ENCODE measurements at regions not wholly inside any gene's neighbourhood (a gene's known extent, or its start where the extent isn't known, plus 50 kb on each side); places are given as distances from the start of the nearest gene placed in this dataset.

DNA sequence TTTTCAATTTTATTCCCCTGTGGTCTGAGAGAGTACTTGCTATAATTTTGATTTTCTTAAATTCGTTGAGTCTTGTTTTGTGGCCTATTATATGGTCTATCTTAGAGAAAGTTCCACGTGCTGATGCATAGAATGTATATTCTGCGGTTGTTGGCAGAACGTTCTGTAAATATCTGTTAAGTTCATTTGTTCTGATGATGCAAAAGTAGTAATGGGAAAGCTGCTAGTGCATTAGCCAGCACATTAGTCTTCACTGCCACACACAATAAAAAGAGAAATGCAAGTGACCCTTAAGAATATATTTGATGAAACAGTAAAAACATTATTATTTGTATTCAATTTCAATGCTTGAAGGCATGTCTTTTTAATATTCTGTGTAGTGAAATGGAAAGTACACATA, 84.8 kb downstream of the GTPBP8 start:
- no peak for TF ChIP-seq RFX5 (IDR thresholded peaks at IDR 0.05; ENCODE audit: low read depth, low read length)
- TF ChIP-seq, protein P1, sequence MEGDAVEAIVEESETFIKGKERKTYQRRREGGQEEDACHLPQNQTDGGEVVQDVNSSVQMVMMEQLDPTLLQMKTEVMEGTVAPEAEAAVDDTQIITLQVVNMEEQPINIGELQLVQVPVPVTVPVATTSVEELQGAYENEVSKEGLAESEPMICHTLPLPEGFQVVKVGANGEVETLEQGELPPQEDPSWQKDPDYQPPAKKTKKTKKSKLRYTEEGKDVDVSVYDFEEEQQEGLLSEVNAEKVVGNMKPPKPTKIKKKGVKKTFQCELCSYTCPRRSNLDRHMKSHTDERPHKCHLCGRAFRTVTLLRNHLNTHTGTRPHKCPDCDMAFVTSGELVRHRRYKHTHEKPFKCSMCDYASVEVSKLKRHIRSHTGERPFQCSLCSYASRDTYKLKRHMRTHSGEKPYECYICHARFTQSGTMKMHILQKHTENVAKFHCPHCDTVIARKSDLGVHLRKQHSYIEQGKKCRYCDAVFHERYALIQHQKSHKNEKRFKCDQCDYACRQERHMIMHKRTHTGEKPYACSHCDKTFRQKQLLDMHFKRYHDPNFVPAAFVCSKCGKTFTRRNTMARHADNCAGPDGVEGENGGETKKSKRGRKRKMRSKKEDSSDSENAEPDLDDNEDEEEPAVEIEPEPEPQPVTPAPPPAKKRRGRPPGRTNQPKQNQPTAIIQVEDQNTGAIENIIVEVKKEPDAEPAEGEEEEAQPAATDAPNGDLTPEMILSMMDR (conservative IDR thresholded peaks at IDR 0.05; ENCODE audit: low read depth, low read length) = no peak
- TF ChIP-seq SMC3 (IDR thresholded peaks at IDR 0.05; ENCODE audit: low read depth, low read length) = no peak
- no peak for TF ChIP-seq POLR2A (IDR thresholded peaks at IDR 0.05; ENCODE audit: low read depth, low read length)
- TF ChIP-seq RAD21 (IDR thresholded peaks at IDR 0.05; ENCODE audit: low read length) = no peak
- TF ChIP-seq MAZ (IDR thresholded peaks at IDR 0.05; ENCODE audit: borderline replicate concordance, low read depth, low read length) = no peak
- TF ChIP-seq, protein P2, sequence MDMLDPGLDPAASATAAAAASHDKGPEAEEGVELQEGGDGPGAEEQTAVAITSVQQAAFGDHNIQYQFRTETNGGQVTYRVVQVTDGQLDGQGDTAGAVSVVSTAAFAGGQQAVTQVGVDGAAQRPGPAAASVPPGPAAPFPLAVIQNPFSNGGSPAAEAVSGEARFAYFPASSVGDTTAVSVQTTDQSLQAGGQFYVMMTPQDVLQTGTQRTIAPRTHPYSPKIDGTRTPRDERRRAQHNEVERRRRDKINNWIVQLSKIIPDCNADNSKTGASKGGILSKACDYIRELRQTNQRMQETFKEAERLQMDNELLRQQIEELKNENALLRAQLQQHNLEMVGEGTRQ (IDR thresholded peaks at IDR 0.05; ENCODE audit: low read depth, low read length) = no peak
- no peak for TF ChIP-seq NFE2L2 (IDR thresholded peaks at IDR 0.05; ENCODE audit: low read depth, low read length)
- TF ChIP-seq CHD1 (IDR thresholded peaks at IDR 0.05; ENCODE audit: low read depth, low read length) = no peak
- TF ChIP-seq FOS (IDR thresholded peaks at IDR 0.05; ENCODE audit: low read depth, low read length) = no peak
- no peak for TF ChIP-seq RCOR1 (IDR thresholded peaks at IDR 0.05; ENCODE audit: insufficient replicate concordance, low read length)
- TF ChIP-seq BHLHE40 (IDR thresholded peaks at IDR 0.05; ENCODE audit: low read depth, low read length) = no peak

Measured in IMR-90 (cell line).